T47D (cell line): ENCODE measurements at regions not wholly inside any gene's neighbourhood (a gene's known extent, or its start where the extent isn't known, plus 50 kb on each side); places are given as distances from the start of the nearest gene placed in this dataset.

Experiments used
- DNase-seq, 2 experiments: peaks; one replicate each; pipeline versions ENCODE4 v3.0.0 to v3.0.0-alpha.2; 2011 to 2012; ENCODE audit warnings: low read depth in 1 of 2, low spot score in 1 of 2
- JUND ChIP-seq: IDR thresholded peaks from 2 replicates; pipeline ENCODE4 v1.6.1; 2012; ENCODE audit warnings: low read depth
- in situ Hi-C: cut with HindIII; loops from 2 replicates; pipeline ENCODE4 v1.10.0; 2016; ENCODE audit warnings: low sequenced_read_pairs, low pct_unique_long_range_greater_than_20kb

- no peak for DNase-seq
- in situ Hi-C loops: no loop called here
- TF ChIP-seq JUND: no peak
Observed at GRCh38 chr10:107614939-107615685, 450.6 kb upstream of the SORCS1 start.

- DNase-seq: peak; percentile 11 to 84
- peak; percentile 87 for TF ChIP-seq JUND
- in situ Hi-C loops: no loop called here
Observed at GRCh38 chr10:107611115-107611514, 446.6 kb upstream of the SORCS1 start.

GRCh38 chr10:107589081-107589480 lies 424.6 kb upstream of the SORCS1 start:
- no peak for DNase-seq
- TF ChIP-seq JUND: no peak
- in situ Hi-C loops: no loop called here

GRCh38 chr10:107585630-107586029 lies 421.1 kb upstream of the SORCS1 start:
- no peak for TF ChIP-seq JUND
- in situ Hi-C loops: no loop called here

GRCh38 chr10:107583974-107584373 lies 419.5 kb upstream of the SORCS1 start:
- no peak for TF ChIP-seq JUND
- DNase-seq: no peak
- in situ Hi-C loops: no loop called here

More at GRCh38 chr10:107585630-107586029, 421.1 kb upstream of the SORCS1 start:
- DNase-seq: peak in 1 of 2 experiments; percentile 37

- DNase-seq: no peak
- in situ Hi-C loops: no loop called here
- no peak for TF ChIP-seq JUND
Observed at GRCh38 chr10:107579970-107580369, 415.5 kb upstream of the SORCS1 start.

GRCh38 chr10:107577221-107577620 lies 412.7 kb upstream of the SORCS1 start:
- in situ Hi-C loops: no loop called here
- no peak for TF ChIP-seq JUND
- no peak for DNase-seq

GRCh38 chr10:107576746-107577145 lies 412.2 kb upstream of the SORCS1 start:
- in situ Hi-C loops: no loop called here
- DNase-seq: peak in 1 of 2 experiments; percentile 7
- no peak for TF ChIP-seq JUND

GRCh38 chr10:107565014-107565413 lies 400.5 kb upstream of the SORCS1 start:
- no peak for DNase-seq
- TF ChIP-seq JUND: no peak
- in situ Hi-C loops: no loop called here

GRCh38 chr10:107561136-107561650 lies 396.7 kb upstream of the SORCS1 start:
- TF ChIP-seq JUND: no peak
- in situ Hi-C loops: no loop called here
- DNase-seq: no peak

GRCh38 chr10:107557916-107558315 lies 393.4 kb upstream of the SORCS1 start:
- in situ Hi-C loops: no loop called here
- no peak for TF ChIP-seq JUND
- no peak for DNase-seq

- no peak for TF ChIP-seq JUND
- DNase-seq: no peak
- in situ Hi-C loops: no loop called here
Observed at GRCh38 chr10:107554333-107554732, 389.8 kb upstream of the SORCS1 start.

GRCh38 chr10:107553470-107553869 lies 389.0 kb upstream of the SORCS1 start:
- DNase-seq: no peak
- no peak for TF ChIP-seq JUND

GRCh38 chr10:107552963-107553362 lies 388.5 kb upstream of the SORCS1 start:
- DNase-seq: no peak
- in situ Hi-C loops: no loop called here
- no peak for TF ChIP-seq JUND

More at GRCh38 chr10:107553470-107553869, 389.0 kb upstream of the SORCS1 start:
- in situ Hi-C loops: no loop called here
